GM23338 (cell line): ENCODE measurements at regions not wholly inside any gene's neighbourhood (a gene's known extent, or its start where the extent isn't known, plus 50 kb on each side); places are given as distances from the start of the nearest gene placed in this dataset.

Experiments used
- CREB1 ChIP-seq: fragments of 250-450 bp; sonication (Bioruptor Pico); IDR thresholded peaks from 2 replicates; pipeline ENCODE4 v1.5.0; 2020; ENCODE audit warnings: low read depth, mild to moderate bottlenecking, moderate library complexity
- CTCF ChIP-seq, 2 experiments: fragments of 200-600 bp in 1 of 2; sonication (generic) in 1 of 2; conservative IDR thresholded peaks; 2 replicates each; pipeline versions ENCODE4 v1.5.1 to v1.6.1; 2016 to 2017; ENCODE audit warnings: antibody characterized with exemption in 2 of 2, low read depth in 2 of 2, mild to moderate bottlenecking in 2 of 2, moderate library complexity in 1 of 2
- ETS1 ChIP-seq: IDR thresholded peaks from 2 replicates; pipeline ENCODE4 v1.6.1; 2016; ENCODE audit warnings: antibody characterized with exemption
- EZH2 ChIP-seq: fragments of 200-600 bp; sonication (generic); IDR thresholded peaks from one replicate; pipeline ENCODE4 v1.8.0; 2017; ENCODE audit warnings: antibody characterized with exemption, mild to moderate bottlenecking, low read depth; ENCODE audit not compliant: unreplicated experiment
- EZH2phosphoT487 ChIP-seq: fragments of 200-600 bp; sonication (generic); IDR thresholded peaks from one replicate; pipeline ENCODE4 v1.8.1; 2018; ENCODE audit warnings: antibody characterized with exemption; ENCODE audit not compliant: unreplicated experiment
- POLR2AphosphoS5 ChIP-seq: IDR thresholded peaks from 2 replicates; pipeline ENCODE4 v1.6.1; 2016; ENCODE audit warnings: antibody characterized with exemption, low read depth
- ZNF462 ChIP-seq: fragments of 250-450 bp; sonication (Bioruptor Pico); IDR thresholded peaks from 2 replicates; pipeline ENCODE4 v1.5.0; 2020; ENCODE audit warnings: mild to moderate bottlenecking, moderate library complexity
- TF ChIP-seq, protein P1 (sequence below): IDR thresholded peaks from one replicate; pipeline ENCODE4 v1.6.1; 2018; ENCODE audit warnings: antibody characterized with exemption; ENCODE audit not compliant: unreplicated experiment

GRCh38 chr11:69982690-69983570 lies 95.2 kb upstream of the ANO1 start:
- TF ChIP-seq EZH2 (no peak), CTCF (conservative IDR thresholded peaks at IDR 0.05; ENCODE audit: low read depth in 2 of 2) (no peak), POLR2AphosphoS5 (no peak), ZNF462 (CRISPR knock-in tag) (no peak), ETS1 (no peak), CREB1 (CRISPR knock-in tag) (no peak), EZH2phosphoT487 (no peak)
- TF ChIP-seq, protein P1, sequence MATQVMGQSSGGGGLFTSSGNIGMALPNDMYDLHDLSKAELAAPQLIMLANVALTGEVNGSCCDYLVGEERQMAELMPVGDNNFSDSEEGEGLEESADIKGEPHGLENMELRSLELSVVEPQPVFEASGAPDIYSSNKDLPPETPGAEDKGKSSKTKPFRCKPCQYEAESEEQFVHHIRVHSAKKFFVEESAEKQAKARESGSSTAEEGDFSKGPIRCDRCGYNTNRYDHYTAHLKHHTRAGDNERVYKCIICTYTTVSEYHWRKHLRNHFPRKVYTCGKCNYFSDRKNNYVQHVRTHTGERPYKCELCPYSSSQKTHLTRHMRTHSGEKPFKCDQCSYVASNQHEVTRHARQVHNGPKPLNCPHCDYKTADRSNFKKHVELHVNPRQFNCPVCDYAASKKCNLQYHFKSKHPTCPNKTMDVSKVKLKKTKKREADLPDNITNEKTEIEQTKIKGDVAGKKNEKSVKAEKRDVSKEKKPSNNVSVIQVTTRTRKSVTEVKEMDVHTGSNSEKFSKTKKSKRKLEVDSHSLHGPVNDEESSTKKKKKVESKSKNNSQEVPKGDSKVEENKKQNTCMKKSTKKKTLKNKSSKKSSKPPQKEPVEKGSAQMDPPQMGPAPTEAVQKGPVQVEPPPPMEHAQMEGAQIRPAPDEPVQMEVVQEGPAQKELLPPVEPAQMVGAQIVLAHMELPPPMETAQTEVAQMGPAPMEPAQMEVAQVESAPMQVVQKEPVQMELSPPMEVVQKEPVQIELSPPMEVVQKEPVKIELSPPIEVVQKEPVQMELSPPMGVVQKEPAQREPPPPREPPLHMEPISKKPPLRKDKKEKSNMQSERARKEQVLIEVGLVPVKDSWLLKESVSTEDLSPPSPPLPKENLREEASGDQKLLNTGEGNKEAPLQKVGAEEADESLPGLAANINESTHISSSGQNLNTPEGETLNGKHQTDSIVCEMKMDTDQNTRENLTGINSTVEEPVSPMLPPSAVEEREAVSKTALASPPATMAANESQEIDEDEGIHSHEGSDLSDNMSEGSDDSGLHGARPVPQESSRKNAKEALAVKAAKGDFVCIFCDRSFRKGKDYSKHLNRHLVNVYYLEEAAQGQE, result no peak
